ENCODE measurements at regions not wholly inside any gene's neighbourhood (a gene's known extent, or its start where the extent isn't known, plus 50 kb on each side); places are given as distances from the start of the nearest gene placed in this dataset.

DNA sequence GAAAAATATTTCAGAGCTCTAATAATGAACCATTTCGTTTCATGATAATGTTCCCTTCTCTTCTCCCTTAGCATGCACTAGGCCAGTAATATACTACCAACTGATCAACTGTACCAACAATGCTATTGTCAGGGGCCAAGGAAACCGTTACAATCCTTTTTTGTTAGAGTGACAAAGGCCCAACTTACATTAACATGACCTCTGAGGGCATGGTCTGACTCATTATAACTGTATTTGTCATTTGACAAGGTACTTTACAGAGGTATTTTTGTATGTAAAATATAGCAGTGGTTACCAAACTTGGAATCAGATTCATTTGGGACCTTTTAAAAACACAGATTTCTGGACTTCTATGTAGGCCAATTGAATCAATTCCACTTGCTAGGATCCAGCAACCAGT, 102.6 kb upstream of the RRP15 start:
- ChIA-PET POLR2A (ENCODE audit: unreplicated experiment) (interaction anchor here (0.6 kb wide), 1 partner anchor 363 kb away, joined by 5 read pairs; no protein-coding TSS in a partner anchor), CTCF (no interaction called here)
- no peak overlapping the region for H2AFZ ChIP-seq
- H3K4me1 ChIP-seq (replicated peaks; ENCODE audit: insufficient read depth) = no peaks in the 10 kb centered on the region
- H3K9me3 ChIP-seq (ENCODE audit: insufficient read depth, low read depth) = no peaks in the 10 kb centered on the region
- H3K9me2 ChIP-seq (ENCODE audit: insufficient read depth) = 0 out of 2 replicates have a peak, but pooled peaks cover 4% of the 10 kb centered on the region
- H3K79me2 ChIP-seq (ENCODE audit: low read depth) = no peaks in the 10 kb centered on the region
- no peak overlapping the region for H3K4me3 ChIP-seq
- TF ChIP-seq EZH2 (IDR thresholded peaks at IDR 0.05; ENCODE audit: low read depth) = no peak
- no peaks in the 10 kb centered on the region for H3K36me3 ChIP-seq (ENCODE audit: low read depth)
- no TSS peak for BruUV-seq (replicated peaks)
- H3F3A ChIP-seq (ENCODE audit: insufficient read depth, low read depth) = no peaks in the 10 kb centered on the region
- H4K20me1 ChIP-seq (ENCODE audit: insufficient read depth) = no peaks in the 10 kb centered on the region
- no peak overlapping the region for H3K27ac ChIP-seq
- no peaks in the 10 kb centered on the region for H3K27me3 ChIP-seq (ENCODE audit: insufficient read depth, low read depth)
- no peak for DNase-seq
- intact Hi-C loops (cut with micrococcal nuclease; ENCODE audit: unreplicated experiment) = no loop called here
- H3K4me2 ChIP-seq = no peak overlapping the region

DNA sequence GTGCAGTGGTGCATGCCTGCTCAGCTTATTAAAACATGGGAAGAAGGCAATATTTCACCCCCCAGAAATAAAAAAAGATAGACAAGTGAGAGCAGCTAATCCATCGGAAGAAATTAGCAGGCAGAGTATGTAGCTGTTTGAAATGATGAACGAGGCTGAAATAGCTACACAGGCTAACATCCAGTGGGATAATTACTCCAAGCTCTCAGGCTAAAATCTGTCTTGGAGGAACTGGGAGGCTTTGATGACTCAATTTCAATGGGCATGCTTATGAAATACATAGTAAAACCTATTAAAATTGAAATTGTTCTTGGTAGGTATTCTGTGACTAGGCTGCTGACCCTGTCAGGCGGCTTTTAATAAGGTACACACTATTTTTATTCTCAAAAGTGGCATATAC, 84.1 kb upstream of the RRP15 start:
- Histone ChIP-seq H3K4me2 (no peak overlapping the region), H3K9me3 (ENCODE audit: insufficient read depth, low read depth) (no peaks in the 10 kb centered on the region), H3K4me3 (no peak overlapping the region), H3F3A (ENCODE audit: insufficient read depth, low read depth) (no peaks in the 10 kb centered on the region), H3K27ac (no peak overlapping the region), H3K9me2 (ENCODE audit: insufficient read depth) (no peaks in the 10 kb centered on the region), H3K27me3 (ENCODE audit: insufficient read depth, low read depth) (no peaks in the 10 kb centered on the region), H3K79me2 (ENCODE audit: low read depth) (no peaks in the 10 kb centered on the region), H4K20me1 (ENCODE audit: insufficient read depth) (no peaks in the 10 kb centered on the region), H3K4me1 (replicated peaks; ENCODE audit: insufficient read depth) (no peaks in the 10 kb centered on the region), H3K36me3 (ENCODE audit: low read depth) (no peaks in the 10 kb centered on the region), H2AFZ (no peak overlapping the region)
- BruUV-seq (replicated peaks) = no TSS peak
- no peak for DNase-seq
- ChIA-PET POLR2A (ENCODE audit: unreplicated experiment) (no interaction called here), CTCF (no interaction called here)
- intact Hi-C loops (cut with micrococcal nuclease; ENCODE audit: unreplicated experiment) = no loop called here
- TF ChIP-seq EZH2 (IDR thresholded peaks at IDR 0.05; ENCODE audit: low read depth) = no peak
- TF ChIP-seq, protein P1, sequence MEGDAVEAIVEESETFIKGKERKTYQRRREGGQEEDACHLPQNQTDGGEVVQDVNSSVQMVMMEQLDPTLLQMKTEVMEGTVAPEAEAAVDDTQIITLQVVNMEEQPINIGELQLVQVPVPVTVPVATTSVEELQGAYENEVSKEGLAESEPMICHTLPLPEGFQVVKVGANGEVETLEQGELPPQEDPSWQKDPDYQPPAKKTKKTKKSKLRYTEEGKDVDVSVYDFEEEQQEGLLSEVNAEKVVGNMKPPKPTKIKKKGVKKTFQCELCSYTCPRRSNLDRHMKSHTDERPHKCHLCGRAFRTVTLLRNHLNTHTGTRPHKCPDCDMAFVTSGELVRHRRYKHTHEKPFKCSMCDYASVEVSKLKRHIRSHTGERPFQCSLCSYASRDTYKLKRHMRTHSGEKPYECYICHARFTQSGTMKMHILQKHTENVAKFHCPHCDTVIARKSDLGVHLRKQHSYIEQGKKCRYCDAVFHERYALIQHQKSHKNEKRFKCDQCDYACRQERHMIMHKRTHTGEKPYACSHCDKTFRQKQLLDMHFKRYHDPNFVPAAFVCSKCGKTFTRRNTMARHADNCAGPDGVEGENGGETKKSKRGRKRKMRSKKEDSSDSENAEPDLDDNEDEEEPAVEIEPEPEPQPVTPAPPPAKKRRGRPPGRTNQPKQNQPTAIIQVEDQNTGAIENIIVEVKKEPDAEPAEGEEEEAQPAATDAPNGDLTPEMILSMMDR (conservative IDR thresholded peaks at IDR 0.05) = no peak

DNA sequence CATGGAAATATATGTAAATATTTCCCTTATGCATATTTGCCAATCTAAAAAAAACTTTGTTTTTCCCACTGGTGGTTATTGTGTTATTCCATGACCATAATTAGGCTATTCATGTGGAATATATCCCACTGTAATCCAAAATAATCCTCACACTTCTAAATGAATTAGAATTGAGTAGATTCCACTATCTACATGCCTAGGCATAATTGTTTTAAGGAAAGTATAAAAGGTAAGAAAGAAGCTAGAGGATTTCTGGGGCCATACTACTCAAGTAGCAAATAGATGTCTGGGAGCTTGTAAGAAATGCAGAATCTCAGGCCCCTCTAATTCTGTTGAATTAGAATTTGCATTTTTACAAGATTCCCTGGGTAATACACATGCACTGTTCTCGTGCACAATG, 83.5 kb upstream of the RRP15 start:
- Histone ChIP-seq H3K4me3 (no peak overlapping the region), H4K20me1 (ENCODE audit: insufficient read depth) (no peaks in the 10 kb centered on the region), H3K9me2 (ENCODE audit: insufficient read depth) (no peaks in the 10 kb centered on the region), H3K4me2 (no peak overlapping the region), H3K27me3 (ENCODE audit: insufficient read depth, low read depth) (no peaks in the 10 kb centered on the region), H3K4me1 (replicated peaks; ENCODE audit: insufficient read depth) (no peaks in the 10 kb centered on the region), H3K79me2 (ENCODE audit: low read depth) (no peaks in the 10 kb centered on the region), H3K27ac (no peak overlapping the region), H3K36me3 (ENCODE audit: low read depth) (no peaks in the 10 kb centered on the region), H3F3A (ENCODE audit: insufficient read depth, low read depth) (no peaks in the 10 kb centered on the region), H3K9me3 (ENCODE audit: insufficient read depth, low read depth) (no peaks in the 10 kb centered on the region), H2AFZ (no peak overlapping the region)
- DNase-seq = no peak
- CTCF ChIA-PET = no interaction called here
- intact Hi-C loops (cut with micrococcal nuclease; ENCODE audit: unreplicated experiment) = no loop called here
- TF ChIP-seq, protein P1 (conservative IDR thresholded peaks at IDR 0.05) = no peak
- TF ChIP-seq EZH2 (IDR thresholded peaks at IDR 0.05; ENCODE audit: low read depth) = no peak
- BruUV-seq (replicated peaks) = no TSS peak
- POLR2A ChIA-PET (ENCODE audit: unreplicated experiment) = no interaction called here

DNA sequence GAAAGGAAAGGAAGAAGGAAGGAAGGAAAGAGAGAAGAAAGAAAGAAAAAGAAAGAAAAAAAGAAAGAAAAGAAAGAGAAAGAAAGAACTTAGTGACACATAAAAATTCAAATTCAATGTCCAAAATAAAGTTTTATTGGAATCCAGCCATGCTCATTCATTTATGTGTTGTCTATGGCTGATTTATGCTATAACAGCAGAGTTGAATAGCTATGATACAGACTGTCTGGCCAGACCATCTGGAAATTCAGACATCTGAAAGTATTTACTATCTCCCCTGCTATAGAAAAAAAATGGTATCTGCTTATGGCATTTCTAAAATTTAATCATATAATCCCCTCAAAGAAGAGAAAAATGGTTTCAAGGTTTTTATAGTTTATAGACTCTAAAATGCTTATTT, 79.4 kb upstream of the RRP15 start:
- no peak for DNase-seq
- H4K20me1 ChIP-seq (ENCODE audit: insufficient read depth) = no peaks in the 10 kb centered on the region
- peaks cover 12% of the 10 kb centered on the region for H3K4me1 ChIP-seq (replicated peaks; ENCODE audit: insufficient read depth)
- H3K4me2 ChIP-seq = no peak overlapping the region
- H2AFZ ChIP-seq = no peak overlapping the region
- H3K9me2 ChIP-seq (ENCODE audit: insufficient read depth) = no peaks in the 10 kb centered on the region
- peaks cover 13% of the 10 kb centered on the region for H3F3A ChIP-seq (ENCODE audit: insufficient read depth, low read depth)
- ChIA-PET POLR2A (ENCODE audit: unreplicated experiment) (no interaction called here), CTCF (no interaction called here)
- H3K36me3 ChIP-seq (ENCODE audit: low read depth) = no peaks in the 10 kb centered on the region
- H3K9me3 ChIP-seq (ENCODE audit: insufficient read depth, low read depth) = no peaks in the 10 kb centered on the region
- no peak overlapping the region for H3K27ac ChIP-seq
- no peak overlapping the region for H3K4me3 ChIP-seq
- H3K27me3 ChIP-seq (ENCODE audit: insufficient read depth, low read depth) = no peaks in the 10 kb centered on the region
- TF ChIP-seq, protein P1 (conservative IDR thresholded peaks at IDR 0.05) = no peak
- no peak for TF ChIP-seq EZH2 (IDR thresholded peaks at IDR 0.05; ENCODE audit: low read depth)
- BruUV-seq (replicated peaks) = no TSS peak
- H3K79me2 ChIP-seq (ENCODE audit: low read depth) = no peaks in the 10 kb centered on the region
- intact Hi-C loops (cut with micrococcal nuclease; ENCODE audit: unreplicated experiment) = no loop called here

Measured in PC-9 (cell line).